NT2/D1 (cell line): ENCODE measurements at regions not wholly inside any gene's neighbourhood (a gene's known extent, or its start where the extent isn't known, plus 50 kb on each side); places are given as distances from the start of the nearest gene placed in this dataset.

ENCODE experiments used
- DNase-seq: peaks from one replicate; pipeline ENCODE4 v3.0.0-alpha.2; 2011; ENCODE audit warnings: low read depth, low spot score
- H3K27me3 ChIP-seq: 2 replicates; pipeline ENCODE4 v1.6.0; 2011; ENCODE audit warnings: mild to moderate bottlenecking; ENCODE audit not compliant: insufficient read length, insufficient read depth
- H3K36me3 ChIP-seq: 2 replicates; pipeline ENCODE4 v1.6.1; 2011; ENCODE audit warnings: mild to moderate bottlenecking, low read length, mixed read lengths; ENCODE audit not compliant: insufficient read depth, insufficient read length
- H3K4me1 ChIP-seq: 2 replicates; pipeline ENCODE4 v1.5.1; 2011; ENCODE audit not compliant: insufficient read depth, insufficient read length
- H3K4me3 ChIP-seq: 2 replicates; pipeline ENCODE4 v1.5.1; 2011; ENCODE audit warnings: low read depth; ENCODE audit not compliant: insufficient read length
- H3K9ac ChIP-seq: 2 replicates; pipeline ENCODE4 v1.6.0; 2011; ENCODE audit warnings: low read depth; ENCODE audit not compliant: insufficient read length
- H3K9me3 ChIP-seq: 2 replicates; pipeline ENCODE4 v1.5.1; 2011; ENCODE audit warnings: mild to moderate bottlenecking, low read length; ENCODE audit not compliant: insufficient read depth
- SUZ12 ChIP-seq: IDR thresholded peaks from 2 replicates; pipeline ENCODE4 v1.6.1; 2011; ENCODE audit not compliant: insufficient read length, insufficient read depth; ENCODE audit errors: extremely low read depth
- YY1 ChIP-seq: IDR thresholded peaks from 2 replicates; pipeline ENCODE4 v1.6.1; 2011; ENCODE audit not compliant: insufficient read length, insufficient read depth
- ZNF274 ChIP-seq: IDR thresholded peaks from 2 replicates; pipeline ENCODE4 v1.6.1; 2011; ENCODE audit warnings: mild to moderate bottlenecking, low read depth, low read length

DNA sequence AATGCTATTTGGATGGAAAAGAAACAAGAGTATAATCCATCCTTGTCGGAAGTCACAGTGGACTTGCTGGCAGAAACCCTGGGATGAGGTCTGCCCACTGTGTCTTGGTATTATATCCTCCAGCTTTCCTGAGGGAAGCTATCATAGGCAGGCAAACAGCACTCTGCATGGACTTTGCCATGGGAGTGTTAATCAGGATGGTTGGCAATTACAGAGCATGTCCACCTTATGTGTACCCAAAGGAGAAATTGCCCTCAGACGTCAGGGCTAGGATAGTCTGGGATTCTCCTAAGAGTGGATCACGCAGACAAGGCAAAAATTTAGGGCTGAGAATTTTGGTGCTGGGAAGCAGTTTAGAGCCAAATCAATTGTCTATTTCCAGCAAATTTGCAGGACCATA is 184.9 kb upstream of the ESRRG start:
- no peaks in the 10 kb centered on the region for H3K9me3 ChIP-seq
- no peak for DNase-seq
- H3K4me1 ChIP-seq = no peaks in the 10 kb centered on the region
- no peaks in the 10 kb centered on the region for H3K36me3 ChIP-seq
- no peak overlapping the region for H3K9ac ChIP-seq
- TF ChIP-seq SUZ12 (no peak), YY1 (no peak), ZNF274 (no peak)
- H3K4me3 ChIP-seq = no peak overlapping the region
- H3K27me3 ChIP-seq = no peaks in the 10 kb centered on the region

DNA sequence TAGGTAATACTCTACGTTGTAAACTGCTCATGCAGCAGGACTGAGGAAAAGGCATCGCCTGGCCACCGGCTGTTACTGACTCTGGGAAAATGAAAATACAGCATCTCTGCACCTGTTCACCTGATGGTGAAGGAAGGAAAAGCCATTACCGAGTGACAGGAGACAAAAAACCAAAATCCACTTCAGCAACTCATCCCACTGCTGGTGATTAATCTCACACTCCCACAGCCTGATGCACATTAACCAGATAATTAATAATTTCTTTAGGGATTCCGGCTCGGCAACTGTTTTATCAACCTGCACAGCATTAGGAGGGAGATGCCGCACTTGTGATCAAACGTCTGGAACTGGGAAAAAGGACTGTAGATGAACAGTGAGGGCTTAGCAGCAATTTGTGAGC is 183.9 kb upstream of the ESRRG start:
- TF ChIP-seq YY1 = no peak
- TF ChIP-seq ZNF274 = no peak
- TF ChIP-seq SUZ12 = no peak
- no peaks in the 10 kb centered on the region for H3K9me3 ChIP-seq
- no peaks in the 10 kb centered on the region for H3K27me3 ChIP-seq
- H3K4me1 ChIP-seq = no peaks in the 10 kb centered on the region
- H3K36me3 ChIP-seq = no peaks in the 10 kb centered on the region
- H3K4me3 ChIP-seq = no peak overlapping the region
- no peak overlapping the region for H3K9ac ChIP-seq
- no peak for DNase-seq

DNA sequence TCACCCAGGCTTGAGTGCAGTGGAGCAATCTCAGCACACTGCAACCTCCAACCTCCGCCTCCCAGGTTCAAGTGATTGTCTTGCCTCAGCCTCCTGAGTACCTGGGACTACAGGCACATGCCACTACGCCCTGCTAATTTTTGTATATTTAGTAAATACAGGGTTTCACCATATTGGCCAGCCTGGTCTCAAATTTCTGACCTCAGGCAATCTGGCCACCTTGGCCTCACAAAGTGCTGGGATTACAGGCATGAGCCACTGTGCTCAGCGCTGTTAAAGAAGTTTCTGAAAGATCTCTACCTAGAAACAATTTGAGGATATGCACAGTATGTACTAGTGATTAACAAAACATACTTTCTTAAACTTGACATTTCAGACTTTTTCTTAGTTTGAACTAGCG is 182.6 kb upstream of the ESRRG start:
- no peaks in the 10 kb centered on the region for H3K27me3 ChIP-seq
- H3K9ac ChIP-seq = no peak overlapping the region
- no peak for TF ChIP-seq SUZ12
- no peak for TF ChIP-seq ZNF274
- no peak for TF ChIP-seq YY1
- DNase-seq = no peak
- no peaks in the 10 kb centered on the region for H3K9me3 ChIP-seq
- no peak overlapping the region for H3K4me3 ChIP-seq
- no peaks in the 10 kb centered on the region for H3K36me3 ChIP-seq
- no peaks in the 10 kb centered on the region for H3K4me1 ChIP-seq

DNA sequence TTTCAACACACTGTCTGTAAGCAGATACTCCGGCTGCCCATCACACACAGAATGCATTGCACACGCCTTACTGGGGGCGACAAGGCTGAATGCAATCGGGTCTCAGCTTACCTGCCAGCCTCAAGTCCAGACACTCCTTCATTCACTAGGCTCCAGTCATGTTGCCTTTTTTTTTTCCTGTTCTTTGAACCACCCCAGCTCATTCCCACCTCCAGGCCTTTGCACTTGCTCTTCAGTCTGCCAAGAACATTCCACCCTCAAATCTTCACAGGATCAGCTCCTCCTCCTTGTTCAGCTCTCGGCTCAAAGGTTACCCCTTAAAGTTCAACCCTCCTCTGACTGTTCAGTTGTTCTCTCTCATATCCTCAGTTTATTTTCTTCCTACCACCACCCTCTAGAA is 181.9 kb upstream of the ESRRG start:
- no peaks in the 10 kb centered on the region for H3K27me3 ChIP-seq
- TF ChIP-seq ZNF274 (no peak), YY1 (no peak), SUZ12 (no peak)
- no peaks in the 10 kb centered on the region for H3K36me3 ChIP-seq
- H3K4me3 ChIP-seq = no peak overlapping the region
- no peak for DNase-seq
- H3K9me3 ChIP-seq = no peaks in the 10 kb centered on the region
- no peaks in the 10 kb centered on the region for H3K4me1 ChIP-seq
- H3K9ac ChIP-seq = no peak overlapping the region

DNA sequence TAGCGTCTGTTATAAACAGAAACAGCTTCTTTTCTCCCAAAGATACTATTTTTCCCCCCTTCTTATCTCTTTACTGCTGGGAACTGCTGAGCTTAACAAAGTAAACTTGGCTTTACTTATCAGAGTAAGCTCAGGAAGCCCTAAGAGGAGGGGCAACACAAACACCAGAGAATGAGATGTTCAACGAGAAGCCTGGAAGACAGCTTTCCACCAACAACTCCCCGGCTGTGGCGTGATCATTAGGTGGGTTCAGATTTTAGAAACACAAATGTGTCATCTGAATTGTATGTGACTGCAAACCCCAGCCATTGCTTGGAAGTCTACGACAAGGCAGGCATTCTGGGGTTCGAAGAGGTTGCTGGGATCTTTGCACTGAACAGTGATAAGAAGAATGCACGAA is 181.2 kb upstream of the ESRRG start:
- no peak for TF ChIP-seq YY1
- no peak for TF ChIP-seq SUZ12
- TF ChIP-seq ZNF274 = no peak
- no peak overlapping the region for H3K4me3 ChIP-seq
- H3K9ac ChIP-seq = no peak overlapping the region
- no peaks in the 10 kb centered on the region for H3K36me3 ChIP-seq
- H3K27me3 ChIP-seq = no peaks in the 10 kb centered on the region
- H3K9me3 ChIP-seq = no peaks in the 10 kb centered on the region
- no peaks in the 10 kb centered on the region for H3K4me1 ChIP-seq
- no peak for DNase-seq

DNA sequence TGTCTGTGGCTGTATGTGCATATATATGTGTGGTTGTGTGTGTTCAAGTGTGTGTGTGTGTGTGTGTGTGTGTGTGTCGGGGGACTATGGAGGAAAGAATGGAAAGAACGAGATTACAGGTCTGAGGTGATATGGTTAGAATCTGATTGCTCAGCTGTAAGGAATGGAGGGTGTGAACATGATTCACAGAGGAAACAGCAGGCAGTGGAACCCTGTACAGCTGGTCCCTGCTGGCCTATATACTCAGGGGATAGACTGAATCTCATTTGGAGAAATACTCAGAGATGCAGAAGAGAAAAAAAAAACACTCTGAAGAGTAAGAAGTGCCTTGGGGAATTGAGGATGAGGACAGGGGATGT is 180.1 kb upstream of the ESRRG start:
- TF ChIP-seq ZNF274 (no peak), YY1 (no peak), SUZ12 (no peak)
- no peaks in the 10 kb centered on the region for H3K4me1 ChIP-seq
- no peaks in the 10 kb centered on the region for H3K27me3 ChIP-seq
- no peaks in the 10 kb centered on the region for H3K9me3 ChIP-seq
- H3K36me3 ChIP-seq = no peaks in the 10 kb centered on the region
- no peak overlapping the region for H3K9ac ChIP-seq
- H3K4me3 ChIP-seq = no peak overlapping the region
- no peak for DNase-seq

DNA sequence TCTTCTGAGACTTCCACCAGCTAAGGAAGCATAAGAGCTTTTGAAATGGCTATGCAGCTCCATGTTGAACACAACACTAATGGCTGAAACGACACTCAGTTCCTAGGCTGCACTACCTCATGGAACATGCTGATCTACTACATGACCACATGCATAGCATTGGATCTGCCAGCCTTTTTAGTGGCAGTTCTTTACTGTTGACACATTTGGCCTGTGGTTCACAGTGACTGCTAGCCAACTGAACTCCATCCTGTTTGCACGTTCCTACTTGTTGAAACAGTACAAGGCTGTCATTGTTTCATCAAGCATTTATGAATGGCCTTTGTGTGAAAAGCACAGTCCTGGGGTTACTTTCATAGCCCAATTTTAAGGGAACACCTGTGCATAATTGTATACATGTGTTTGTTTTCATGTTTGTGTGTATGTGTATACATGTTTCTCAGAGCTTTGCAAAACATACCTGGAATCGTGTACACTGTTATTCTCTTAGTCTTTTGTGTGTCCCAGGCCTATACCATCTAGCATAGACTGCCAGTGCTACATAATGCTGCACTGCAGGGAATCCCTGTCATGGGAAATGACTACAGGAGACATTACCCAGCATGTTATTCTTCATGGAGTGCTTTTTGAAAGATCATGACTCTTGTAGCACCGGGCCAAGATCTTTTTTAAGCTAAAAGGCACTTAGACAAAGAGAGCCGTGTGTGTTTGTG is 179.6 kb upstream of the ESRRG start:
- Histone ChIP-seq H3K27me3 (no peaks in the 10 kb centered on the region), H3K4me3 (no peak overlapping the region), H3K36me3 (no peaks in the 10 kb centered on the region), H3K4me1 (no peaks in the 10 kb centered on the region), H3K9me3 (no peaks in the 10 kb centered on the region), H3K9ac (no peak overlapping the region)
- DNase-seq = no peak
- TF ChIP-seq ZNF274 (no peak), SUZ12 (no peak), YY1 (no peak)
